HCT116 (cell line): ENCODE measurements at regions not wholly inside any gene's neighbourhood (a gene's known extent, or its start where the extent isn't known, plus 50 kb on each side); places are given as distances from the start of the nearest gene placed in this dataset.

ENCODE experiments used
- ATAC-seq: fragments of 200-7000 bp; cut with Tn5 transposase; 2 replicates; pipeline ENCODE4 v1.9.1; 2020; ENCODE audit warnings: mild to moderate bottlenecking, moderate library complexity
- BruUV-seq: library from RNA; stranded (reverse); fragments of 400-500 nt; replicated peaks from 2 replicates; lab custom pipeline; 2021; lab: Mats Ljungman, UMichigan
- CTCF ChIA-PET: fragments of 300-600 bp; sonication (Branson Sonifier 250); formaldehyde crosslinking; loops from one replicate; lab custom pipeline; 2021; ENCODE audit warnings: antibody characterized with exemption; lab: Charles Lee
- POLR2A ChIA-PET: fragments of 300-600, 350-600 bp; sonication (Branson Sonifier 250); formaldehyde crosslinking; loops from one replicate; lab custom pipeline; 2021; ENCODE audit warnings: antibody characterized with exemption; lab: Charles Lee
- RAD21 ChIA-PET, 2 experiments: fragments of 300-600 bp; sonication (Branson Sonifier 250); formaldehyde crosslinking; loops; one replicate each; lab custom pipeline; 2023; ENCODE audit warnings: low total read pairs in 2 of 2; ENCODE audit not compliant: uncharacterized antibody in 2 of 2, unreplicated experiment in 2 of 2, low non-redundant PET in 1 of 2; lab: Charles Lee
- DNase-seq: peaks from one replicate; pipeline ENCODE4 v3.0.0-alpha.2; 2010; ENCODE audit warnings: low read depth, low spot score
- H2AFZ ChIP-seq: fragments of 200-600 bp; shearing (Covaris generic), sonication (generic); 2 replicates; pipeline ENCODE4 v1.6.1; 2017; ENCODE audit warnings: low read depth, mixed run types, mixed read lengths, antibody characterized with exemption, low read length; ENCODE audit not compliant: poor library complexity, severe bottlenecking
- H3K27ac ChIP-seq: 2 replicates; pipeline ENCODE4 v1.5.1; 2012; ENCODE audit warnings: low read depth, low read length
- H3K27me3 ChIP-seq: fragments of 200-600 bp; sonication (generic); 2 replicates; pipeline ENCODE4 v1.6.1; 2016; ENCODE audit warnings: mixed run types, low read length, mixed read lengths; ENCODE audit not compliant: insufficient read depth
- H3K36me3 ChIP-seq, 2 experiments: fragments of 200-500 bp in 1 of 2; fragments of 200-600 bp in 1 of 2; sonication (Bioruptor generic) in 1 of 2; sonication (generic) in 1 of 2; 2 replicates each; pipeline versions ENCODE4 v1.5.1 to v1.6.1; 2014 to 2016; ENCODE audit warnings: low read length in 2 of 2, inconsistent platforms in 1 of 2, mixed read lengths in 1 of 2, mixed run types in 1 of 2; ENCODE audit not compliant: insufficient read depth in 2 of 2, control insufficient read depth in 1 of 2
- H3K4me1 ChIP-seq, 2 experiments: fragments of 200-600 bp in 1 of 2; sonication (generic) in 1 of 2; 2 replicates each; pipeline versions ENCODE4 v1.5.1 to v1.6.1; 2012 to 2017; ENCODE audit warnings: low read length in 2 of 2, inconsistent platforms in 1 of 2, mild to moderate bottlenecking in 1 of 2, mixed read lengths in 1 of 2, mixed run types in 1 of 2, moderate library complexity in 1 of 2; ENCODE audit not compliant: insufficient read depth in 2 of 2, control insufficient read depth in 1 of 2
- H3K4me2 ChIP-seq: fragments of 200-600 bp; sonication (generic); 2 replicates; pipeline ENCODE4 v1.6.1; 2017; ENCODE audit warnings: mixed run types, low read length, mixed read lengths
- H3K4me3 ChIP-seq, 2 experiments: fragments of 200-600 bp in 1 of 2; sonication (generic) in 1 of 2; replicated peaks in 1 of 2; 2 replicates each; pipeline ENCODE4 v1.5.1; 2011 to 2016; ENCODE audit warnings: low read length in 2 of 2, control low read depth in 1 of 2, low read depth in 1 of 2, mild to moderate bottlenecking in 1 of 2, mixed read lengths in 1 of 2, mixed run types in 1 of 2
- H3K79me2 ChIP-seq: fragments of 200-600 bp; sonication (generic); 2 replicates; pipeline ENCODE4 v1.6.1; 2017; ENCODE audit warnings: mild to moderate bottlenecking, mixed run types, low read length, moderate library complexity, mixed read lengths; ENCODE audit not compliant: insufficient read depth
- H3K9ac ChIP-seq: fragments of 200-600 bp; sonication (generic); 2 replicates; pipeline ENCODE4 v1.6.1; 2016; ENCODE audit warnings: low read length, mixed read lengths
- H3K9me2 ChIP-seq: fragments of 200-600 bp; sonication (generic), shearing (Covaris generic); 2 replicates; pipeline ENCODE4 v1.6.1; 2017; ENCODE audit warnings: mixed run types, mild to moderate bottlenecking, moderate library complexity; ENCODE audit not compliant: insufficient read depth
- H3K9me3 ChIP-seq, 2 experiments: fragments of 200-500 bp in 1 of 2; fragments of 200-600 bp in 1 of 2; sonication (Bioruptor generic) in 1 of 2; sonication (generic) in 1 of 2; 2 replicates each; pipeline ENCODE4 v1.6.1; 2014 to 2017; ENCODE audit warnings: low read length in 2 of 2, mixed read lengths in 2 of 2, inconsistent platforms in 1 of 2, low read depth in 1 of 2, mild to moderate bottlenecking in 1 of 2, mixed run types in 1 of 2, moderate library complexity in 1 of 2; ENCODE audit not compliant: control insufficient read depth in 1 of 2, insufficient read depth in 1 of 2
- H4K20me1 ChIP-seq: fragments of 200-600 bp; sonication (generic), shearing (Covaris generic); 2 replicates; pipeline ENCODE4 v1.6.1; 2017; ENCODE audit warnings: mixed run types, mild to moderate bottlenecking, moderate library complexity; ENCODE audit not compliant: insufficient read depth
- CBX3 ChIP-seq: IDR thresholded peaks from 2 replicates; pipeline ENCODE4 v1.6.1; 2012; ENCODE audit warnings: low read depth
- CEBPB ChIP-seq: IDR thresholded peaks from 2 replicates; pipeline ENCODE4 v1.6.1; 2012; ENCODE audit warnings: low read depth
- ELF1 ChIP-seq: IDR thresholded peaks from 2 replicates; pipeline ENCODE4 v1.6.1; 2012; ENCODE audit warnings: low read depth, borderline replicate concordance
- EZH2 ChIP-seq: fragments of 200-600 bp; sonication (generic); IDR thresholded peaks from 2 replicates; pipeline ENCODE4 v1.6.1; 2017; ENCODE audit warnings: antibody characterized with exemption, mixed run types
- FOSL1 ChIP-seq: IDR thresholded peaks from 2 replicates; pipeline ENCODE4 v1.6.1; 2012; ENCODE audit warnings: low read depth
- JUND ChIP-seq: IDR thresholded peaks from 2 replicates; pipeline ENCODE4 v1.6.1; 2012
- POLR2AphosphoS5 ChIP-seq: IDR thresholded peaks from 2 replicates; pipeline ENCODE4 v1.6.1; 2011; ENCODE audit warnings: mild to moderate bottlenecking, low read depth, low read length, moderate library complexity
- TCF7L2 ChIP-seq: IDR thresholded peaks from 2 replicates; pipeline ENCODE4 v1.7.0; 2011; ENCODE audit warnings: borderline replicate concordance, inconsistent platforms; ENCODE audit not compliant: insufficient read depth, insufficient read length; ENCODE audit errors: extremely low read depth
- YY1 ChIP-seq: IDR thresholded peaks from 2 replicates; pipeline ENCODE4 v1.6.1; 2011; ENCODE audit warnings: low read length, low read depth, moderate library complexity, mild to moderate bottlenecking; ENCODE audit not compliant: insufficient replicate concordance; ENCODE audit errors: extremely low read depth
- intact Hi-C: fragments of 100-400 bp; cut with micrococcal nuclease; formaldehyde crosslinking; loops from 2 replicates; pipeline ENCODE4 v1.10.0; 2022
- TF ChIP-seq, protein P1 (sequence below): IDR thresholded peaks from 2 replicates; pipeline ENCODE4 v1.6.1; 2012
- TF ChIP-seq, protein P2 (sequence below), 3 experiments: fragments of 200-600 bp in 1 of 3; sonication (generic) in 1 of 3; IDR thresholded peaks in 2 of 3; conservative IDR thresholded peaks in 1 of 3; 2 replicates each; pipeline ENCODE4 v1.5.1; 2012 to 2017; ENCODE audit warnings: low read depth in 2 of 3, low read length in 2 of 3, antibody characterized with exemption in 1 of 3, borderline replicate concordance in 1 of 3, control low read depth in 1 of 3, mild to moderate bottlenecking in 1 of 3, mixed read lengths in 1 of 3, mixed run types in 1 of 3, moderate library complexity in 1 of 3; ENCODE audit not compliant: insufficient read depth in 1 of 3
- TF ChIP-seq, protein P3 (sequence below): IDR thresholded peaks from 2 replicates; pipeline ENCODE4 v1.6.1; 2012

DNA sequence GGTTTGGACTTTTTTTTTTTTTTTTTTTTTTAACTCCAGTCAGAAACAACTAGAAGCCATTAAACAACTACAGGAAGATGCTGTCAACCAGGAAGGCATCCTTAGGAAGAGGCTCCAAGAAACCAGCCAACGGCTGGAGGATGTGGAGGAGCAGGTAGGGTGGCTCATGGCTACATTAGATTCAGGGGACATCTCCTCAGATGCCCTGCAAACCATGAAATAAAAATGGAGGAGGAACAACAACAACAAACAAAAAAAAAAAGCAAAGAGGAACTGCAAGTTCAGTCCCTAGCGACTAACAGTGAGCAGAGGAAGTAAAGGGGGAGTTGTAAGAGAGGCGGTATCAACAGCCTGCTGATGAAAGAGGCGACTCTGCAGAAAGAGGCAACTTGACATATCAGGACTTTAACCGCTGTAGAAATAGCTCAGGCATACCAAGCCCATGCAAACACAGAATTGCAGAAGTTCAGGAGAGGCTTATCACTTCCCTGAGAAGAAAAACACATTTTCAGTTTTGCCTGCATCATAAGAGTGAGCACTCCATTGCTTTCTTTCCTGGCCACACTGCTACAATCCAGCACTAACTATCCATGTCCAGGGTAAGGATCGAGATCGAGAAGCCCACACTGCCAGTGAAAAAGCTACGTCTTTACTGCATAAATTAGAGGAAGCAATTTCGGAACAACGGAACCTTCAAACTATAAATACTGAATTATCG, 103.5 kb upstream of the BCAT1 start:
- Histone ChIP-seq H2AFZ (peak overlapping the region; percentile 2), H3K4me2 (peak overlapping the region; percentile 44), H3K4me3 (peak overlapping the region; percentile 13 to 15), H4K20me1 (no peaks in the 10 kb centered on the region), H3K9me3 (no peaks in the 10 kb centered on the region), H3K9me2 (no peaks in the 10 kb centered on the region), H3K27me3 (no peaks in the 10 kb centered on the region), H3K27ac (no peak overlapping the region), H3K79me2 (no peaks in the 10 kb centered on the region), H3K36me3 (no peaks in the 10 kb centered on the region), H3K9ac (no peak overlapping the region), H3K4me1 (peaks cover 0 to 6% of the 10 kb centered on the region in 2 experiments; a peak in 2 of 4 replicates)
- ATAC-seq = peak; percentile 50; the same call in 1 of the 2 replicates
- no peak for TF ChIP-seq JUND
- TF ChIP-seq, protein P1, sequence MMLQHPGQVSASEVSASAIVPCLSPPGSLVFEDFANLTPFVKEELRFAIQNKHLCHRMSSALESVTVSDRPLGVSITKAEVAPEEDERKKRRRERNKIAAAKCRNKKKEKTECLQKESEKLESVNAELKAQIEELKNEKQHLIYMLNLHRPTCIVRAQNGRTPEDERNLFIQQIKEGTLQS = no peak
- TF ChIP-seq CBX3 = no peak
- TF ChIP-seq, protein P2, sequence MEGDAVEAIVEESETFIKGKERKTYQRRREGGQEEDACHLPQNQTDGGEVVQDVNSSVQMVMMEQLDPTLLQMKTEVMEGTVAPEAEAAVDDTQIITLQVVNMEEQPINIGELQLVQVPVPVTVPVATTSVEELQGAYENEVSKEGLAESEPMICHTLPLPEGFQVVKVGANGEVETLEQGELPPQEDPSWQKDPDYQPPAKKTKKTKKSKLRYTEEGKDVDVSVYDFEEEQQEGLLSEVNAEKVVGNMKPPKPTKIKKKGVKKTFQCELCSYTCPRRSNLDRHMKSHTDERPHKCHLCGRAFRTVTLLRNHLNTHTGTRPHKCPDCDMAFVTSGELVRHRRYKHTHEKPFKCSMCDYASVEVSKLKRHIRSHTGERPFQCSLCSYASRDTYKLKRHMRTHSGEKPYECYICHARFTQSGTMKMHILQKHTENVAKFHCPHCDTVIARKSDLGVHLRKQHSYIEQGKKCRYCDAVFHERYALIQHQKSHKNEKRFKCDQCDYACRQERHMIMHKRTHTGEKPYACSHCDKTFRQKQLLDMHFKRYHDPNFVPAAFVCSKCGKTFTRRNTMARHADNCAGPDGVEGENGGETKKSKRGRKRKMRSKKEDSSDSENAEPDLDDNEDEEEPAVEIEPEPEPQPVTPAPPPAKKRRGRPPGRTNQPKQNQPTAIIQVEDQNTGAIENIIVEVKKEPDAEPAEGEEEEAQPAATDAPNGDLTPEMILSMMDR (IDR thresholded peaks at IDR 0.05 in 2 of 3, conservative IDR thresholded peaks at IDR 0.05 in 1 of 3; ENCODE audit: borderline replicate concordance in 1 of 3, insufficient read depth in 1 of 3, low read depth in 2 of 3, low read length in 2 of 3) = no peak
- no peak for TF ChIP-seq POLR2AphosphoS5
- ChIA-PET POLR2A (no interaction called here), CTCF (no interaction called here), RAD21 (no interaction called here)
- no TSS peak for BruUV-seq
- intact Hi-C loops = no loop called here
- DNase-seq = no peak

DNA sequence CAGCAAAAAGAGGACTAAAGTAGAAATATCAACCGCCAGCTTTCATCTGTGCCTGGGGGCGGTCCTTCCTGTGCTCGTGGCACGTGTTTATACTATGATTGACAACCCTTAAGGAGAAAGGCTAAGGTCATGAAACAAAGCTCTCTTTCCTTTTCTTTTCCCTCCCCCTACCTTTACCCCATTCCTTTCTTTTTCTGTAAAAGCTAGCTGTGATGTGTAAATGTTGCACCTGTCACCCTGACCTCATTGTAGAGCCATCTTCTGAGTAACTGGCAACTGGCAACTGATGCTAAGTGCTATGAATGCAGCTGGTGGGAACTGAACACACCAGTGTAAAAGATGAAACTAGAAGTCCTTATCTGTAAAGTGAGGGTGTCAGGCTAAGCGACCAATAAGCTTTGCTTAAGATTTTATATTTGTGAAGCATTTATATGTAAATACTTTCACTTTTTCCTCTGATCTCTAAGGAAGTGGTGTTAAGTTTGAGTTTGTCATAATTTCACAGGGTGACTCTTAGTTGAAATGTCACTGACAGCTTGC, 102.8 kb upstream of the BCAT1 start:
- H3K27me3 ChIP-seq = no peaks in the 10 kb centered on the region
- H3K9me3 ChIP-seq = peaks cover 0 to under 1% of the 10 kb centered on the region in 2 experiments; a peak in 1 of 4 replicates
- H4K20me1 ChIP-seq = no peaks in the 10 kb centered on the region
- RAD21 ChIA-PET = no interaction called here
- H3K27ac ChIP-seq = no peak overlapping the region
- peaks cover 0 to 6% of the 10 kb centered on the region in 2 experiments; a peak in 2 of 4 replicates for H3K4me1 ChIP-seq
- BruUV-seq = no TSS peak
- ATAC-seq (no peak; the same call in 1 of the 2 replicates), DNase-seq (no peak)
- H3K79me2 ChIP-seq = no peaks in the 10 kb centered on the region
- intact Hi-C loops = no loop called here
- H3K4me2 ChIP-seq = no peak overlapping the region
- CTCF ChIA-PET = no interaction called here
- no peaks in the 10 kb centered on the region for H3K9me2 ChIP-seq
- POLR2A ChIA-PET = no interaction called here
- H3K4me3 ChIP-seq = no peak overlapping the region
- H3K9ac ChIP-seq = no peak overlapping the region
- H3K36me3 ChIP-seq = no peaks in the 10 kb centered on the region
- H2AFZ ChIP-seq = peak overlapping the region; percentile 47
- TF ChIP-seq YY1 (no peak), CBX3 (no peak), FOSL1 (no peak), POLR2AphosphoS5 (no peak), EZH2 (no peak), ELF1 (no peak), CEBPB (no peak), JUND (no peak), TCF7L2 (no peak)
- TF ChIP-seq, protein P1 = no peak
- TF ChIP-seq, protein P2 (IDR thresholded peaks at IDR 0.05 in 2 of 3, conservative IDR thresholded peaks at IDR 0.05 in 1 of 3; ENCODE audit: borderline replicate concordance in 1 of 3, insufficient read depth in 1 of 3, low read depth in 2 of 3, low read length in 2 of 3) = no peak
- TF ChIP-seq, protein P3, sequence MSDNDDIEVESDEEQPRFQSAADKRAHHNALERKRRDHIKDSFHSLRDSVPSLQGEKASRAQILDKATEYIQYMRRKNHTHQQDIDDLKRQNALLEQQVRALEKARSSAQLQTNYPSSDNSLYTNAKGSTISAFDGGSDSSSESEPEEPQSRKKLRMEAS = no peak
